Esophagus squamous epithelium (tissue), 5 donors: ENCODE measurements at regions not wholly inside any gene's neighbourhood (a gene's known extent, or its start where the extent isn't known, plus 50 kb on each side); places are given as distances from the start of the nearest gene placed in this dataset.

Source experiments
- DNase-seq: peaks from one replicate; lab custom pipeline; 2025; lab: John Stamatoyannopoulos, UW
- H3K27ac ChIP-seq, 4 donors: fragments of 200-600 bp; sonication (generic); one replicate each; pipeline ENCODE4 v1.5.1; 2016 to 2019; ENCODE audit warnings: mild to moderate bottlenecking in 1 of 4
- H3K27me3 ChIP-seq, 4 donors: fragments of 200-600 bp; sonication (generic); 1 replicate in 3 of 4; 2 replicates in 1 of 4; pipeline versions ENCODE4 v1.5.1 to v1.6.0; 2017 to 2021; ENCODE audit warnings: antibody characterized with exemption in 1 of 4
- H3K36me3 ChIP-seq, 3 donors: fragments of 200-600 bp; sonication (generic); one replicate each; pipeline ENCODE4 v1.5.1; 2016 to 2019
- H3K4me1 ChIP-seq, 3 donors: fragments of 200-600 bp; sonication (generic); one replicate each; pipeline ENCODE4 v1.5.1; 2017 to 2019
- H3K4me3 ChIP-seq, 4 donors: fragments of 200-600 bp; sonication (generic); 1 replicate in 3 of 4; 2 replicates in 1 of 4; pipeline ENCODE4 v1.5.1; 2016 to 2019; ENCODE audit warnings: mild to moderate bottlenecking in 2 of 4, moderate library complexity in 1 of 4
- H3K9me3 ChIP-seq, 3 donors: fragments of 200-600 bp; sonication (generic); one replicate each; pipeline ENCODE4 v1.5.1; 2016 to 2019
- POLR2A ChIP-seq, 4 donors: fragments of 450-650 bp; IDR thresholded peaks; one replicate each; pipeline ENCODE4 v1.6.1; 2017; ENCODE audit warnings: antibody characterized with exemption in 4 of 4, mild to moderate bottlenecking in 4 of 4, moderate library complexity in 3 of 4
- WGBS, 2 donors: methylation state at CpG; one replicate each; pipeline ENCODE4 v1.1.5; 2018; 5-methylcytosine and 5-hydroxymethylcytosine counted together
- intact Hi-C: fragments of 100-400 bp; cut with DNase I; formaldehyde crosslinking; loops from one replicate; pipeline ENCODE4 v1.15.0; 2022
- TF ChIP-seq, protein P1 (sequence below), 6 experiments: fragments of 450-650 bp in 4 of 6; fragments of 200-600 bp in 2 of 6; sonication (generic) in 2 of 6; IDR thresholded peaks; one replicate each; pipeline ENCODE4 v1.5.1; 2016 to 2019; ENCODE audit warnings: antibody characterized with exemption in 6 of 6, mild to moderate bottlenecking in 4 of 6, moderate library complexity in 4 of 6
- donor health status: DM: yes; HTN: yes; CAD: no.

GRCh38 chr11:103618528-103618927, 417.9 kb upstream of the DDI1 start:
- 72 to 75% methylated on average over 3 of the region's 3 CpGs for WGBS, 2 donors
- intact Hi-C loops, result no loop called here
- H3K9me3 ChIP-seq, result no peaks in the 10 kb centered on the region
- no peak for DNase-seq
- no peak for TF ChIP-seq POLR2A (IDR thresholded peaks at IDR 0.05)
- TF ChIP-seq, protein P1, sequence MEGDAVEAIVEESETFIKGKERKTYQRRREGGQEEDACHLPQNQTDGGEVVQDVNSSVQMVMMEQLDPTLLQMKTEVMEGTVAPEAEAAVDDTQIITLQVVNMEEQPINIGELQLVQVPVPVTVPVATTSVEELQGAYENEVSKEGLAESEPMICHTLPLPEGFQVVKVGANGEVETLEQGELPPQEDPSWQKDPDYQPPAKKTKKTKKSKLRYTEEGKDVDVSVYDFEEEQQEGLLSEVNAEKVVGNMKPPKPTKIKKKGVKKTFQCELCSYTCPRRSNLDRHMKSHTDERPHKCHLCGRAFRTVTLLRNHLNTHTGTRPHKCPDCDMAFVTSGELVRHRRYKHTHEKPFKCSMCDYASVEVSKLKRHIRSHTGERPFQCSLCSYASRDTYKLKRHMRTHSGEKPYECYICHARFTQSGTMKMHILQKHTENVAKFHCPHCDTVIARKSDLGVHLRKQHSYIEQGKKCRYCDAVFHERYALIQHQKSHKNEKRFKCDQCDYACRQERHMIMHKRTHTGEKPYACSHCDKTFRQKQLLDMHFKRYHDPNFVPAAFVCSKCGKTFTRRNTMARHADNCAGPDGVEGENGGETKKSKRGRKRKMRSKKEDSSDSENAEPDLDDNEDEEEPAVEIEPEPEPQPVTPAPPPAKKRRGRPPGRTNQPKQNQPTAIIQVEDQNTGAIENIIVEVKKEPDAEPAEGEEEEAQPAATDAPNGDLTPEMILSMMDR (IDR thresholded peaks at IDR 0.05), result no peak
- H3K4me3 ChIP-seq, result no peak overlapping the region
- no peaks in the 10 kb centered on the region for H3K4me1 ChIP-seq
- no peak overlapping the region for H3K27ac ChIP-seq
- H3K27me3 ChIP-seq, result no peaks in the 10 kb centered on the region
- no peaks in the 10 kb centered on the region for H3K36me3 ChIP-seq

DNA sequence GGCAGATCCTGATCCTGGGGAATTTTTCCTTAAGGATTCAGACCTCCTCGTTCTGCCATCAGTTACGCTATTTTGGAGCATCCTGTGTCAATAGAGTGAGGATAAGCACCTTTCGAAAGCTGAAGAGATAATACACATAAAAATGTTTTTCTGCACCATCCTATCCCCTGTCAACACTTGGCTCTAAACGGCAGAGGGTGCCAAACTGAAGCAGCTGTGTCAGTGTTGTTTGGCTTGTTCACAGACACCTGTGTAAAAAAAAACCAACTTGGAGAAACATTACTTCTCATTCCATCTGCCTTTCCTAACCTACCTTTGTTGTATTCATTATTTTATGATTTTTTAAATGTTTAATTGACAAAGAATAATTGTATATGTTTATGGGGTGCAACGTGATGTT, 417.0 kb upstream of the DDI1 start:
- no peaks in the 10 kb centered on the region for H3K4me1 ChIP-seq
- H3K4me3 ChIP-seq, result no peak overlapping the region

GRCh38 chr11:103619938-103620337, 416.5 kb upstream of the DDI1 start:
- Histone ChIP-seq H3K27ac (no peak overlapping the region), H3K36me3 (no peaks in the 10 kb centered on the region), H3K4me3 (no peak overlapping the region), H3K4me1 (no peaks in the 10 kb centered on the region), H3K9me3 (no peaks in the 10 kb centered on the region), H3K27me3 (no peaks in the 10 kb centered on the region)
- no peak for DNase-seq
- no peak for TF ChIP-seq POLR2A (IDR thresholded peaks at IDR 0.05)
- TF ChIP-seq, protein P1 (IDR thresholded peaks at IDR 0.05), result no peak
- intact Hi-C loops, result no loop called here
- WGBS, 2 donors, result 36 to 62% methylated on average over 2 of the region's 2 CpGs

More for the DNA sequence above, 417.0 kb upstream of the DDI1 start:
- DNase-seq, result no peak
- Histone ChIP-seq H3K27ac (no peak overlapping the region), H3K36me3 (no peaks in the 10 kb centered on the region), H3K27me3 (no peaks in the 10 kb centered on the region), H3K9me3 (no peaks in the 10 kb centered on the region)
- intact Hi-C loops, result no loop called here
- WGBS, 2 donors, result 35 to 62% methylated on average over 5 of the region's 5 CpGs
- TF ChIP-seq, protein P1 (IDR thresholded peaks at IDR 0.05), result no peak
- no peak for TF ChIP-seq POLR2A (IDR thresholded peaks at IDR 0.05)

DNA sequence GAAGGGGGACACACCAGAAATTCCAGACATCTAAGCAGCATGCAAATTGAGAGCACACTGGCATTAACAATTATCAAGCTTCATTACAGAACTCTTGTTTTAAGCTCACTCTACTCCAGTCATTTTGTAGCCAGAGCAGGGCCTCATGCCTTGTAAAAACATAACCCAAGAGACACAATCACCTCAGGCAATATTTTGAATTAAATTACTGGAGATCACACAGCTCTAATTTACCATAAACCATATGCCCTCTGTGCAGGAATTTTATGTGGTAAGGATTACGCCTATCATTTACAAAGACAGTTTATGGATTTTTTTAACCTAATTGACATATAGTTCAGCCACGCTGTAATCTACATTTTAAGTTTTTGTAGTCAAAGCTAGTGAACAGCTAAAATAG, 414.1 kb upstream of the DDI1 start:
- Histone ChIP-seq H3K4me1 (no peaks in the 10 kb centered on the region), H3K27me3 (no peaks in the 10 kb centered on the region), H3K36me3 (no peaks in the 10 kb centered on the region), H3K4me3 (no peak overlapping the region), H3K9me3 (no peaks in the 10 kb centered on the region), H3K27ac (no peak overlapping the region)
- 85 to 91% methylated on average over 2 of the region's 2 CpGs for WGBS, 2 donors
- DNase-seq, result no peak
- intact Hi-C loops, result no loop called here
- no peak for TF ChIP-seq POLR2A (IDR thresholded peaks at IDR 0.05)
- TF ChIP-seq, protein P1 (IDR thresholded peaks at IDR 0.05), result no peak

DNA sequence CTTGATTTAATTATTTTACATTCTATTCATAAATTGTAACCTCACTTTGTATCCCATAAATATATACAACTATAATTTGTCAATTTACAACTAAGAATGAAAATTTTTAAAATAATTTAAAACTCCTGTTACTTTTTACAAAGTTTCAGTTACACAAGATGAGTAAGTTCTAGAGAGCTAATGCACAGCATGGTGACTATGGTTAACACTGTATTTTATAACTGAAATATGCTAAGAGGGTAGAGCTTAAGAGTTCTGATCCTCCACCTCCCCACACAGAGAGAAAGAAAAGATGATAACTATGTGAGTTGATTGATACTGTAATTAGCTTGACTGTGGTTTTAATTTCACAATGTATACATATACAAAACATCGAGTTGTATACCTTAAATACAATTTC, 412.5 kb upstream of the DDI1 start:
- Histone ChIP-seq H3K9me3 (no peaks in the 10 kb centered on the region), H3K27ac (no peak overlapping the region), H3K4me3 (no peak overlapping the region), H3K36me3 (no peaks in the 10 kb centered on the region), H3K4me1 (no peaks in the 10 kb centered on the region), H3K27me3 (no peaks in the 10 kb centered on the region)
- TF ChIP-seq, protein P1 (IDR thresholded peaks at IDR 0.05), result no peak
- no peak for TF ChIP-seq POLR2A (IDR thresholded peaks at IDR 0.05)
- intact Hi-C loops, result no loop called here
- WGBS, 2 donors, result 41 to 67% methylated on average over 1 of the region's 1 CpG
- no peak for DNase-seq
